ENCODE measurements at regions not wholly inside any gene's neighbourhood (a gene's known extent, or its start where the extent isn't known, plus 50 kb on each side); places are given as distances from the start of the nearest gene placed in this dataset.

DNA sequence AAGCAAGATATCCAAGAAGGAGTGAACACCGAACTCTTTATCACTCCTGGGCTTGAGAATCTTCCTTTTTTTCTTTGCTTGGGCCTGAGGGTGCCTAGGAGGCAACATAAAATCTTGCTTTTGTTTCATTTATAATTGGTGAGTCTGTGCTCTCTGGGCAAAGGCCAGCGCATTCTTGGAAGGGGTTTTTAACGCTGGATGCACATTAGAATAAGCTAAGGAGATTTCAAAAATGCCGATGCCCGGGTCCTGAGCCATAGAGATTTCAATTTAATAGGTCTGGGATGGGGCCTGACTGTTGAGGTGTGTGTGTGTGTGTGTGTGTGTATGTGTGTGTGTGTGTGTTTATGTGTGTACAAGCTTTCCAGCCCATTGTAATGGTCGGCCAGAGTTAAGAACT lies 62.0 kb upstream of the SORCS3 start:
- H3K9me3 Mint-ChIP-seq, result peaks cover 0 to 8% (median 2%) of the 10 kb centered on the region in 7 donors
- H3K4me3 Mint-ChIP-seq, result no peak overlapping the region
- no peaks in the 10 kb centered on the region for H3K36me3 Mint-ChIP-seq
- peaks cover 22 to 52% (median 42%) of the 10 kb centered on the region in 3 donors for H3K27me3 Mint-ChIP-seq
- H3K4me1 Mint-ChIP-seq, result peaks cover 0 to 4% (median 0%) of the 10 kb centered on the region in 3 donors
- H3K27ac Mint-ChIP-seq, result no peak overlapping the region
- ATAC-seq (ENCODE audit: low read depth in 2 of 2) (no peak), DNase-seq (no peak)

GRCh38 chr10:104580321-104580720 lies 60.8 kb upstream of the SORCS3 start:
- DNase-seq (no peak), ATAC-seq (ENCODE audit: low read depth in 2 of 2) (no peak)
- Mint-ChIP-seq H3K27me3 (peaks cover 29 to 59% (median 45%) of the 10 kb centered on the region in 3 donors), H3K27ac (no peak overlapping the region), H3K36me3 (no peaks in the 10 kb centered on the region), H3K4me1 (peaks cover 0 to 4% (median 0%) of the 10 kb centered on the region in 3 donors), H3K4me3 (no peak overlapping the region), H3K9me3 (peaks cover 0 to 9% (median 4%) of the 10 kb centered on the region in 7 donors)

GRCh38 chr10:104580774-104581675 lies 60.1 kb upstream of the SORCS3 start:
- ATAC-seq (ENCODE audit: low read depth in 2 of 2) (peak in 1 of 2 donors; percentile 32), DNase-seq (peak; percentile 14)
- Mint-ChIP-seq H3K27me3 (peaks cover 29 to 52% (median 42%) of the 10 kb centered on the region in 3 donors), H3K4me3 (peak overlapping the region in 2 of 8 donors; percentile 26 to 64), H3K27ac (no peak overlapping the region), H3K4me1 (peaks cover 0 to 4% (median 0%) of the 10 kb centered on the region in 3 donors), H3K36me3 (no peaks in the 10 kb centered on the region), H3K9me3 (peaks cover 0 to 9% (median 4%) of the 10 kb centered on the region in 7 donors)

DNA sequence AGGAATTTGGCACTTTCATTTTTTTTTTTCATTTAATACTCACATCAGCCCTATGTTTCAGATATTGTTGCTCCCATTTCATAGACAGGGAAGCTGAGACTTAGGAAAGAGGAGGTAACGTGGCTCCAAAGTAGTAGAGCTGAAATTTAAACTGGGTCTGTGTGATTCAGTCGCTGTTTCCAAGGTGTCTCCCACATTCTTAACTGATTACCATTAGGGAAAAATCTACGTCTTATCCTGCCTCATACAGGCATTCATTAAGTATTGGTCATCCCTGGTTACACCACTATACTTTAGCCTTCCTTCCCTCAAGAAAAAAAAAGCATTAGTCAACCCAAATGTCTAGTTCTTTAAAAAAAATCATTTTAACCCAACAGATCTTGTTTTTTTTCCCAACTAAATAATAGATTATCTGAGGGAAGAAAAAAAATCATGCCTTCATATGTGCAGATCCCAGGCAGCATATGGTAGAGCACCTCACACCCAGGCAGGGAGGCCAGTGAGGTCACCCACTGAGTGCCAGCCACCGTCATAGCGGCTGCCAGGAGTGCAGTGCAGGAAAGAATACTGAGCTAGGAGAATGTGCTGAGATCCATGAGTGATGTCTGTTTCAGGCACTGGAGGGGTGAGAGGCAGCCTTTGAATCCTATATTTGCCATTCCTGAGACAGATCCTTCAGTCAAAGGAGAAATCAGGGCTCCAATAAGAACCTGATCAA lies 59.0 kb upstream of the SORCS3 start:
- Mint-ChIP-seq H3K27me3 (peaks cover 33 to 42% (median 42%) of the 10 kb centered on the region in 3 donors), H3K27ac (no peak overlapping the region), H3K4me1 (peaks cover 0 to 4% (median 0%) of the 10 kb centered on the region in 3 donors), H3K9me3 (peaks cover 0 to 9% (median 4%) of the 10 kb centered on the region in 7 donors), H3K4me3 (peak overlapping the region in 1 of 8 donors; percentile 59), H3K36me3 (no peaks in the 10 kb centered on the region)
- DNase-seq (no peak), ATAC-seq (ENCODE audit: low read depth in 2 of 2) (no peak)

- Mint-ChIP-seq H3K4me3 (no peak overlapping the region), H3K36me3 (no peaks in the 10 kb centered on the region), H3K4me1 (peaks cover 0 to 4% (median 0%) of the 10 kb centered on the region in 3 donors), H3K27me3 (peaks cover 33 to 42% (median 41%) of the 10 kb centered on the region in 3 donors), H3K27ac (no peak overlapping the region), H3K9me3 (peaks cover 0 to 9% (median 4%) of the 10 kb centered on the region in 7 donors)
- DNase-seq (no peak), ATAC-seq (ENCODE audit: low read depth in 2 of 2) (no peak)
Measured at GRCh38 chr10:104582602-104582951, 58.5 kb upstream of the SORCS3 start.

- H3K36me3 Mint-ChIP-seq, result no peaks in the 10 kb centered on the region
- ATAC-seq (ENCODE audit: low read depth in 2 of 2) (no peak), DNase-seq (no peak)
- H3K4me3 Mint-ChIP-seq, result no peak overlapping the region
- peaks cover 30 to 42% (median 41%) of the 10 kb centered on the region in 3 donors for H3K27me3 Mint-ChIP-seq
- H3K27ac Mint-ChIP-seq, result no peak overlapping the region
- H3K4me1 Mint-ChIP-seq, result peaks cover 0 to 4% (median 0%) of the 10 kb centered on the region in 3 donors
- peaks cover 0 to 9% (median 4%) of the 10 kb centered on the region in 7 donors for H3K9me3 Mint-ChIP-seq
Measured at GRCh38 chr10:104582966-104583365, 58.1 kb upstream of the SORCS3 start.

- ATAC-seq (ENCODE audit: low read depth in 2 of 2) (no peak), DNase-seq (no peak)
- Mint-ChIP-seq H3K27ac (no peak overlapping the region), H3K4me1 (peaks cover 0 to 4% (median 0%) of the 10 kb centered on the region in 3 donors), H3K4me3 (no peak overlapping the region), H3K36me3 (no peaks in the 10 kb centered on the region), H3K27me3 (peaks cover 25 to 40% (median 39%) of the 10 kb centered on the region in 3 donors), H3K9me3 (peaks cover 0 to 9% (median 4%) of the 10 kb centered on the region in 7 donors)
Measured at GRCh38 chr10:104584541-104584940, 56.5 kb upstream of the SORCS3 start.

DNA sequence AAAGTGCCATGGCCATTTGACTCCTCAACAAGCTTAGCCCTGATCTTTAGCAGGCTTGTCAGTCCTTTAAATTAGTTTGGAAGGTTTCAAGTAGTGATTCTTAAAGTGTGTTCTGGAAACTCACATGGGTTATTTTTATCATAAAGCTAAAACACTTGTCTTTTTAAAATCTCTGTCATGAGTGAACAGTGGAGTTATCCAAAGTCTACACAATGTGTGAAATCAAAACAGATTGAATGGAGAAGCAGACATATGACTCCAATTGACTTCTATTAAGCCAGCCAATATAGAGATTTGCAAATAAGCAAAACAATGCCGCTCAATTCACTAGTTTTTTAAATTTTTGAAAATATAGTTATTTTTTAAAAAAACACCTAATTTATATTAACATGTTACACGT lies 53.3 kb upstream of the SORCS3 start:
- DNase-seq, result no peak
- no peak for ATAC-seq (ENCODE audit: low read depth in 2 of 2)
- Mint-ChIP-seq H3K9me3 (peaks cover 0 to 8% (median 4%) of the 10 kb centered on the region in 7 donors), H3K36me3 (no peaks in the 10 kb centered on the region), H3K4me3 (no peak overlapping the region), H3K27me3 (peaks cover 18 to 33% (median 22%) of the 10 kb centered on the region in 3 donors), H3K4me1 (no peaks in the 10 kb centered on the region), H3K27ac (no peak overlapping the region)

GRCh38 chr10:104589431-104589830 lies 51.7 kb upstream of the SORCS3 start:
- Mint-ChIP-seq H3K4me1 (no peaks in the 10 kb centered on the region), H3K27me3 (peaks cover 25 to 28% (median 26%) of the 10 kb centered on the region in 3 donors), H3K4me3 (no peak overlapping the region), H3K9me3 (peaks cover 0 to 5% (median 0%) of the 10 kb centered on the region in 7 donors), H3K36me3 (no peaks in the 10 kb centered on the region), H3K27ac (no peak overlapping the region)
- DNase-seq (no peak), ATAC-seq (ENCODE audit: low read depth in 2 of 2) (no peak)

DNA sequence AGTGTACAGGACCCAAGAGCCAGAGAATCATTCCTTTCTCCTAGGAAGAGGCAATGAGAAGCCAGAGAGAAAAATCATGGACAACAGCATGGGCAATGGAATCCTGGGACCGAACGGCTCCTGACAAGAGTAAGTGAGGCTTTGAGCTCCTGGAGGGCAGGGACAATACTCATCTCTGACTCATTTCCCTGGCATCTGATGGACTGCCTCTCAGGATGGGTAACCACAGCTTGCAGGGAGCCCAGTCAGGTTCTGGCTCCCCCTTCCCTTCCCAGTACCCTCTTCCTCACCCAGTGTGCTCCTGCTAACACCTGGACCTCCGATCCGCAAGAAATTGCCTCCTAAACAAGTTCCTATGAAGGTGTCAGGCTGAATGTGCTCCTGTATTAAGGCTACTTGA lies 51.2 kb upstream of the SORCS3 start:
- ATAC-seq (ENCODE audit: low read depth in 2 of 2) (no peak), DNase-seq (no peak)
- no peaks in the 10 kb centered on the region for H3K4me1 Mint-ChIP-seq
- H3K9me3 Mint-ChIP-seq, result peaks cover 0 to 6% (median 0%) of the 10 kb centered on the region in 7 donors
- H3K27me3 Mint-ChIP-seq, result peaks cover 27 to 29% (median 28%) of the 10 kb centered on the region in 3 donors
- no peak overlapping the region for H3K4me3 Mint-ChIP-seq
- no peaks in the 10 kb centered on the region for H3K36me3 Mint-ChIP-seq
- H3K27ac Mint-ChIP-seq, result no peak overlapping the region

Measured in naive B cell (primary cell).